Cerebellar nuclear complex (tissue), 1 donor: ENCODE measurements at regions not wholly inside any gene's neighbourhood (a gene's known extent, or its start where the extent isn't known, plus 50 kb on each side); places are given as distances from the start of the nearest gene placed in this dataset.
"Not testable (repeated sequence)": the region's sequence is repeated elsewhere in the genome, so short reads cannot be mapped to it uniquely, and the experiment has no call there.

ENCODE experiments used
- DNase-seq, 2 experiments: peaks; one replicate each; lab custom pipeline; 2025; lab: John Stamatoyannopoulos, UW

DNA sequence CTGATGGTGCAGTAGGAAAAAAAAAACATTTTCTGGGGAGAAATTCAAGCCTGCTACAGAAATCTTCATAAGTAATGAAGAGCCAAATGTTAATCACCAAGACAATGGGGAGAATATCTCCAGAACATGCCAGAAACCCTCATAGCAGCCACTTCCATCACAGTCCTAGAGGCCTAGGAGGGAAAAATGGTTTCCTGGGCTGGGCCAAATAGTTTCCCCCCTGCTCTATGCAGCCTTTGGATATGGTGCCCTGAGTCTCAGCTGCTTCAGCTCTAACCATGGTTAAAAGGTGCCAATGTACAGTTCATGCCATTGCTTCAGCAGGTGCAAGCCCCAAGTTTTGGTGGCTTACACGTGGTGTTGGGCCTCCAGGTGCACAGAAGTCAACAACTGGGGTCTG is 113.1 kb downstream of the ZNF648 start:
- DNase-seq, result no peak

DNA sequence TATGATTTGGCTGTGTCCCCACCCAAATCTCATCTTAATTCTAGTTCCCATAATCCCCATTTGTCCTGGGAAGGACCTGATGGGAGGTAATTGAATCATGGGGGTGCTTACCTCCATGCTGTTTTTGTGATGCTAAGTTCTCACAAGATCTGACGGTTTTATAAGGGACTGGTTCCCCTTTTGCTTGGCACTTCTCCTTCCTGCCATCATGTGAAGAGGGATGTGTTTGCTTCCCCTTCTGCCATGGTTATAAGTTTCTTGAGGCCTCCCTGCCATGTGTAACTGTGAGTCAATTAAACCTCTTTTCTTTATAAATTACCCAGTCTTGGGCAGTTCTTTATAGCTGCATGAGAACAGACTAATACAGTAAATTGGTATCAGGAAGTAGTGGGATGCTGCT is 114.1 kb downstream of the ZNF648 start:
- DNase-seq, result no peak

DNA sequence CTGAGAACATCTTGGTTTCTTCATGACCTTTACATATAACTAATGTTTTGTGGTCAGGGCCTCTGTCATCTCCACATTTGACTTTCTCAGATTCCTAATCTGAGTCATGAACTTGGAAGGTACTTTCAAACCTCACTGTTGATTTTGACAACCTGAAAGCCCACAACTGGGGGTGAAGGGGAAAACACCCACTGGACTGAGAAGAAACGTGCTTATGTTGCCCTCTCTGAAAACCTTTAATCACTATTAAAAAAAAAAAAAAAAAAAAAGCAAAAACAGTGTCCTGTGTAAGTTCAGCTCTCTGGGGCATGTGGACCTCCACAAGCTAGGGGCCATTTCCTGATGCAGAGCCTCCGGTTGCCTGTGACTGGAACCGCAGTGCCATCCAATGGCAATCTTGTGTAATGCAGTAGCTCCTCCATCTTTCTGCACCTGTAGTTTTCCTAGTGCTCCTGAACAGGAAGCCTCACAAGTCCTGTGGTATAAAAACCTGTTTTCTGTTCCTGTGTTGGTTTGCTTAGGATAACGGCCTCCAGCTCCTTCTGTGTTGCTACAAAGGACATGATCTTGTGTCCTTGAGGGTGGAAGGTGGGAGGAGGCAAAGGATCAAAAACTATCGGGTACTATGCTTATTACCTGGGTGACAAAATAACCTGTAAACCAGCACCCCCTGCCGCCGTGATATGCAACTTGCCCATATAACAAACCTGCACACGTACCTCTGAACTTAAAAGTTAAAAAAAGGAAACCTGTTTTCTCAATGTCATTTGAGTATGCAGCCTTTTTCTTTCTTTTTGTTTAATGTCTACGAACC is 124.5 kb downstream of the ZNF648 start:
- peak in 1 of 2 experiments; percentile 2 for DNase-seq

DNA sequence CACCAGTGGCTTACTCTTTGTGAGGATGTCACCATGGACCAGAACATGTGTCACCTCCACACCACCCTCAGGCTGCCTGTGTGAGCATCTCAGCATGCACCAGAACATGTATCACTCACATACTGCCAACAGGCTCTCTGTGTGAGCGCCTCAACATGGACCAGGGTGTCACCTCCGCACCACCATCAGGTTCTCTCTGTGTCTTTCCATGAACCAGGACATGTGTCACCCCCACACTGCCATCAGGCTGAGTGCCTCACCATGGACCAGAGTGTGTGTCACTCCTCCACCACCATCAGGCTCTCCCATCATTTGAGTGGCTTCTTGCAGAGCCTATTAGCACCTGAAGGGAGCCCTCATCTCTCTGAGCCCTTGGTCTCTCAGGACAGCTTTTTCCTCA is 125.2 kb downstream of the ZNF648 start:
- DNase-seq, result no peak

DNA sequence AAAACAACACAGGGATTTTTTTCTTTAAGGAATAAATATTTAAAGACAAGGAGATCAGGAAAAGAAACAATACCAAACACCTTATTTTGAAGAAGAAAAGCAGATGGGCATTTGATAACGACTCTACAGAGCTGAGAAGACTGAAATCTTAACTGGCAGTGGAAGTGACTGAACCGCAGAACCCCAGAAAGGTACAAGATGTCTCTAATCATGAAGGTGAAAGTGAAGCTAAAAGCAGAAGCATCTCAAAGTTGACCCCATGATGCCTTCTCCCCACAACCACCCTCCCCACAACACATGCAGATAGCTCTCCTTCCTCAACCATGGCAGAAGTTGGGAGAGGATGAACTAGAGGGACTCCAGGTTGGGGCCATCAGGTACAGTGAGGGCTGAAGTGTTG is 129.6 kb downstream of the ZNF648 start:
- no peak for DNase-seq

DNA sequence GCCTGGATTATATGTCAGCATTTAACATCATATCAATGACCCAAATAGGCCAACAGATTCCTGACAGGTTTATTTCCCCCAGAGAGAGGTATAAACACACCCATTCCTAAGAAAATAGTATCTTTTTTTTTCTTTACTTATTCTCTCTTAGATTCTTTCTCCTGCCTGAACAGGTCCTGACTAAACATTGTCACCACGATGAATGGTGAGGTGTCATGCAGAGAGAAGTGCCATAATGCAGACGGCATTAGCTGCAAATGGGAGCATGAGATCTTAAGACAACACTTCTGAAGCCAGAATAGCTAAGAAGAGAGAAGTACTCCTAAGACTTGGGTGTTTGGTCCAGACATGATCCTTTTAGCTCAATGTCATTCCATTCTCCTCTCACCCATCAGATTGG is 131.3 kb downstream of the ZNF648 start:
- DNase-seq, result no peak

DNA sequence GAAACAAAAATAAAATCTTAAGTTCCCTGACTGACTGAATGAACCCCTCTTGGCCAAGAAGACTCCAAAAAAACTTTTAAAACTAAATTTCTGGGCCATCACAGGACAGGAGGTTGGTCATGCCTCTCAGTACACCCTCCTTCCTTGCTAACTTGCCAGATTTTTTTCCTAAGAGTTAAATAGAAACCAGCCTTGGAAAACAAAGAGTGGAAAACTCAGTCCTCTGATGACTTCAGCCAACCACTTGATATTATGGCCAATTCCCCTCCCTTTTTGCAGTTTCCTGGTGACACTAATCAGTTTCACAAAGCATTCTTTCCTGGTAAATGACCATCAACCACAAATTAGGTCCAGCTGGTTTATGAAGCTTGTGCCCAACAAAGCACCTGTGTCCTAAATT is 134.8 kb downstream of the ZNF648 start:
- no peak for DNase-seq

DNA sequence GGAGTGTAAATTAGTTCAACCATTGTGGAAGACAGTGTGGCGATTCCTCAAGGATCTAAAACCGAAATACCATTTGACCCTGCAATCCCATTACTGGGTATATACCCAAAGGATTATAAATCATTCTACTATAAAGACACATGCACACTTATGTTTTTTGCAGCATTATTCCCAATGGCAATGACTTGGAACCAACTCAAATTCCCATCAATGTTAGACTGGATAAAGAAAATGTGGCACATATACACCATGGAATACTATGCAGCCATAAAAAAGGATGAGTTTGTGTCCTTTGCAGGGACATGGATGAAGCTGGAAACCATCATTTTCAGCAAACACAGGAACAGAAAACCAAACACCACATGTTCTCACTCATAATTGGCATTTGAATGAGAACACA is 137.5 kb downstream of the ZNF648 start:
- DNase-seq, result not testable (repeated sequence)

DNA sequence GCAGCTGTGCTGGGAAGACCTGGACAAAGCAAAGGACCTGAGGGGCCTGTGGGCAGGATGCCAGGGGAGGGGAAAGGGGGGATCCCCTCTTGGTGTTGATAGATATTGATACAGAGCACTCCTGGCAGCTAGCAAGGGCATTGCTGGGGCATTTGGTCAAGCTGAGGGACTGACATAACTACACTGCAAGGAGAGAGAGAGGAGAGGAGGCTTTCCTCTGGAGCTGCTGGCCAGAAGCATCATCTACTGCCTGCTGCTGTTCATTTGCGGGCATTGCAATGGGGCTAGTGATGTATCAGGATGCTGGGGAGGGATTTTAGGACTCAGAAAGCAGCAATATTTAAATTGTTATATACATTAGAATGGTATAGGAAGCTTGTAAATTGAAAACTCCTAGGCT is 142.0 kb downstream of the ZNF648 start:
- no peak for DNase-seq

DNA sequence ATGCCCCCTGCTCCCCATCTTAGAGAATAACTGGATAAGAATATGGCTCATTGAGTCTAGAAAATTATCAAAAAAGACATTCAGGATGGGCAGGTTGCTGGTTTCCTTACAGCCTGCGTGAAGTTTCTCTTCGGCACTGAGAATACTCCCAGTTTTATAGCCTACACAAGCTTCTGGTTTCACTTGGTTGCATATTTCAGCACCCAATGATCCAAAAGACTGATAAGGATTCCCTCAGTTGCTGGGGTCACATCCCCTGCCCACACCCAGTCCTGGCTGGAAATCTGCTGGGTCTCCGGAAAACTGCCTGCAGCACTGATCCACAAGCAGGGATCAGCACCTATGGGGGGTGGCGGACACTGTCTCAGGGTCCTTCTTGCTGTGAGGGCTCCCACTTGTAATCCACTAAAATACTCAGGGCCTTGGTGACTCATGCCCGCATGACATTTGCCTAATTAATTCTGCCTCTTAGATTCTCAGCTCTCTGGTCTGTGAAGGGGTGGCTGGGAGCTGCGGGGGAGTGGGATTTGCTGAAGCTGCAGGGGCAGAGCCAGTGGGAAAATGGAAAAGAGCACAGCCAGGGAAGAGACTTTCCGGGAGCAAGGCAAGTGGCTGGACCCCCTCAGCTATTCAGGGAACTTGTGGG is 142.5 kb downstream of the ZNF648 start:
- no peak for DNase-seq

DNA sequence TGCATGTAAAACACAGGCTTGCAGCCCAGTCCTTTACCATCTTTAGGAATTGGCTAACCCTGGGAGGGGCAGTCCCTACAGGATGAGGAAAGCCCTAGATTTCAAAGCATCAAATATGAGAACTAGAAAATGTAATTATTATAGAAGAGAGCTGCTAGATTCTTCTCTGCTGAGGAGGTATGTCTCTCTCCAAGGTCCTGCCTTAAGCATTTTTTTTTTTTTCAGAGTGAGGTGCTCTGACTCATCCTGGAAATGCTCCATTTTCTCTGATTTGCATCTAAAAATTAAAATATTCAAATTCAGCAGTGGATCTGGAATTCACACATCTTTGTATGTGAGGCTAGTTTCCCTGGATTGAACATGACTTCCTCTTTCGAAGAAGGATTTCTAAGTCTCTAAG is 149.8 kb downstream of the ZNF648 start:
- DNase-seq, result no peak

DNA sequence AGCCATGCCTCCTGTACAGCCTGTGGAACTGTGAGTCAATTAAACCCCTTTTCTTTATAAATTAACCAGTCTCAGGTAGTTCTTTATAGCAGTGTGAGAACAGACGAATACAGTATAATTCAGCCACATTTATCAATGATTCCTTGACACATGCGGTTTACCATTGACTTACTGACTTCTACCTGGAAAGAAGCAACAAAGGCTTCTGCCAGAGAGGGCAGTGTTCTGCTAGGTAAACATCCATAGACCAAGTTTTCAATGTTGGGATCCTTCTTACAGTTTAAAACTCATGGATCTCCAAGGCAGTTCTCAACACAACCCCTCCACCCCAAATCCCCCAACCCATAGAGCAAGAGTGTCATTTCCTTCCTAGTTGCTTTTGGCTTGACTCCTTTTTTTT is 150.6 kb downstream of the ZNF648 start:
- no peak for DNase-seq

DNA sequence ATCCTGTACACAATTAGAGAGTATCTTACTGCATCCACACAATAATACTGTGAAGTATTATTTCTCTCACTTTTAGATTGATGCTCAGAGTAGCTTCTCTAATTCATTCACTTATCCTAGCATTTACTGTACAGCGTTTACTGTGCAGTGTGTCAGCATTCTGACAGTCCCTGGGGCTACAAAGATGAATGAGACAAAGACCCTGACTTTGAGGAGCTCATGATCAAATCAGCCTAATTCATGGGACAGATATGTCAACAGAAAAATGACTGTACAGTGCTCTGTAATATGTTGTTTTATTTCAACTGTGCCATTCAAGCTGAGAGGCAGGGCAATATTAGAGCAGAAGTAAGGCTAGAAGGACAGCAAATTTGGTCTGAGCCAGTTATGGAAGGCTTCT is 152.5 kb downstream of the ZNF648 start:
- no peak for DNase-seq

DNA sequence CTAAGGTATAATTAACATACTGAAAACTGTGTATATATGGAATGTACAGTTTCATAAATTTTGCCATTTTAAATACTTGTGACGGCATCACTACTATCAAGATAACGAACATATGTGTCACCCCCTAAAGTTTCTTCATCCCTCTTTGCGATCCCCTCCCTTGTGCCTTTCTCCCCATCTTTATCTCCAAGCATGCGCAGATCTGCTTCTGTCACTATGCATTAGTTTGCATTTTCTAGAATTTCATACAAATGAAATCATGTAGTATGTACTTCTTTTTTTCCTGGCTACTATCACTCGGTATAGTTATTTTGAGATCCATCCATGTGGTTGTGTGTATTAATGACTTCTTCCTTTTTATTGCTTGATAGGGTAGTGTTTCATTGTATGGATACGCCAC is 154.9 kb downstream of the ZNF648 start:
- DNase-seq, result no peak

DNA sequence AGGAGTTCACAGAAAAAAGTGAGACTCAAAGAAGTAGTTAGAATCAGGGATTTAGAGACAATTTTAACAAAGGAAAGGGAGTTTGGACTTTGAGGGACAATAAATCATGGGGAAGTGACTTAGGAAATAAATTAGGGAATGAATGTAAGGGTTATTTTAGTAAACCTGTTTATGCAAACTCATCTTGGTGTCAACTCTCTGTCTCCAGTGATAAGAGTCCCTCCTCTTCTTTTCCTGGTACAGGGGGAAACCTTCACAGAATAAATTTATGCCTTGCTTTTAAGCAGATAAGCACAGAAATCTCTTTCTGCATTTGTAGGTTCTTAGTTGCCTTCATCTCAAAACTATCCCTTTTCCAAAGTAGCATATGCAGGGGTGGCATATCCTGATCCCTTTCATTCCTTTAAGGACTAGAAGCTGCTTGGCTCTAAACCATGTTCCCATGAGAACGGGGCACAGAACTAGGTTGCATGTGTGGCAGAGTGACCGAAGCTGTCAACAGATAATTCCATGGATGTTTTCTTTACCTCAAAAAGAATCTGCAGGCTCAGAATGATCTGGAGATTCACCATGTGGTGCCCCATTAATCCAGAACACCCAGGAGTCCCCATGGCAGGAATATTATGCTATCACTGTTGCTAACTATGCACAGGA is 155.4 kb downstream of the ZNF648 start:
- no peak for DNase-seq

DNA sequence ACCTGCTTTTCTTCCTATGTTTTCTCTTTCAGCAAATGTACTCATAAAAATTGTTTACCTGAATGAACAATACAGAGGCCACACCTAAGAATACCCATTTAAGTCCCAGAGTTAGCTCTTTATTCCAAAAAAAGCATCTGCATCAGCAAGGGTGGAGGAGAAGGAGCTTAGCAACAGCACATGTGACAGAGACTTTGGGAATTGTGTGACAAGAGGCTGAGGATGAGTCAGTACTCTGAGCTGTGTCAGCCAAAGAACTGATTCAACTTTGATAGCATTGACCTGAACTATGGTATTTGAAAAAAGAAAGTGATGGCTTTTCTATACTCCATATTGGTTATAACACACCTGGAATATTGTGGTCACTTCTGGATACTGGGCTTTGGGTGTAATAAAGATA is 162.7 kb downstream of the ZNF648 start:
- DNase-seq, result no peak

DNA sequence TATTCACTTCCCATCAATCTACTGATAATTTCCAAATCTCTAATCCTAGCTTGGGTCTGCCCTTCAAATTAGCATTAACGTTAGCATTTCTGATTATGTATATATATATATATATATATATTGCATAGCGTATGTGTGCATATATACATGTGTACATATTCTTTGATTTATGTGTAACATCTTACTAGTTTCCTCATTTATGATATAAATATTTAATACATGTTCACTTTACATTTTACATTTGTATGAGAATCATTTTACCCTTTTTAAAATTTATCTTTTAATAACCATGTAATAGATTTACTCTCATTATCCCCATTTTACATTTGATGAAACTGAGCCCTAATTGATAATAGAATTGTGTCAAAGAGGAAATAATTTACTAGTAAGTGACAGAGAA is 164.7 kb downstream of the ZNF648 start:
- DNase-seq, result no peak

DNA sequence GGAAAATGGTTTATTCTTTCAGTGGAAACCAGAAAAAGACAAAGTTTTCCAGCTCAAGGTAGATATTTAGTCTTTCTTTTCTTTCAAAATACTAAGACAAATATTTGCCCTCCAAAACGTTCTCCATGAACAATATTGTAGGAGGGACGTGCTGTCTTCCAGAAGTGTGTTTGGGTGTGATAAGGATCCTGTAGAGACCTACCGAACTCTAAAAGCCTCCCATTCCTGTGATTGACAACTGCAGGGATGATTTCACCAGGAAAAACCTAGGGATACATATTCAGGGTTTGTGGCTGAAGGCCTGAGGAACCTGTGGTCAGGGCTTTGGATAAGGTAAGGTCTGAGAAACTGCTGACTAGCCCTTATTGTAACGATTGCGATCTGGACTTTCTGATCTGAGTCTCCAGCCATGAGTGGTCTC is 167.1 kb downstream of the ZNF648 start:
- DNase-seq, result no peak

DNA sequence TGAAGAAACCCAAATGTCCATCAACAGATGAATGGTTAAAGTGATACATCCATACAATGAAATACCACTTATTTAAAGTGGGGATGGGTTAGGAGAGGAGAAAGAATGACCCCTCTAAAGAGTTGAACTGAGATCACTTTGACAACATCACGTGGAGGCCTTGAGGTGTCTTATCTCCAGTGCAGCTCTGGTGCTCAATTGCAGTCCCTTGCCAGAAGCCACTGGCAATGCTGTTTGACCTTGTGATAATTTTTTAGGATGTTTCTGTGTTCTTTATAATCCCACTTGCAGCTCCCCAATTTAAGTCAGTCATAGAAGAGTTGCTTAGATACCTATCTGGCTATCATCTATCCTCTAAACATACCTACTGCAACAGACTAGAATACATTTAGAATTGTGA is 167.6 kb downstream of the ZNF648 start:
- DNase-seq, result no peak

DNA sequence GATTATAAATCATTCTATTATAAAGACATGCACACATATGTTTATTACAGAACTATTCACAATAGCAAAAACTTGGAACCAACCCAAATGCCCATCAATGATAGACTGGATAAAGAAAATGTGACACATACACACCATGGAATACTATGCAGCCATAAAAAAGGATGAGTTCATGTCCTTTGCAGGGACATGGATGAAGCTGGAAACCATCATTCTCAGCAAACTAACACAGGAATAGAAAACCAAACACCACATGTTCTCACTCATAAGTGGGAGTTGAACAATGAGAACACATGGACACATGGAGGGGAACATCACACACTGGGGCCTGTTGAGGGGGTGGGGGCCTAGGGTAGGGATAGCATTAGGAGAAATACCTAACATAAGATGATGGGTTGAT is 168.4 kb downstream of the ZNF648 start:
- DNase-seq, result not testable (repeated sequence)

DNA sequence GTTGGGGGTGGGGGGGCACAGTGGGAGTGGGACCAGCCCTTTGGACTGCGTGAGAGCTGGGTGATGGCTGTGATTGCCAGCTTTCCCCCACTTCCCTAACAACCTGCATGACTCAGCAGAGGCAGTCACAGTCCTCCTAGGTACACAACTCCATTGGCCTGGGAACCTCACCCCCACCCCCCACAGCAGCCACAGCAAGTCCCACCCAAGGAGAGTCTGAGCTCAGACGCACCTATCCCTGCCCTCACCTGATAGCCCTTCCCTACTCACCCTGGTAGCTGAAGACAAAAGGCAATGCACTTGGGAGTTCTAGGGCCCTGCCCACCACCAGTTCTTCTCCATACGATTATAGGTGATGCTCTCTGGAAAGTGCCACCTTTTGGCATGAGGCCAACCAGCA is 188.9 kb downstream of the ZNF648 start:
- DNase-seq, result no peak

DNA sequence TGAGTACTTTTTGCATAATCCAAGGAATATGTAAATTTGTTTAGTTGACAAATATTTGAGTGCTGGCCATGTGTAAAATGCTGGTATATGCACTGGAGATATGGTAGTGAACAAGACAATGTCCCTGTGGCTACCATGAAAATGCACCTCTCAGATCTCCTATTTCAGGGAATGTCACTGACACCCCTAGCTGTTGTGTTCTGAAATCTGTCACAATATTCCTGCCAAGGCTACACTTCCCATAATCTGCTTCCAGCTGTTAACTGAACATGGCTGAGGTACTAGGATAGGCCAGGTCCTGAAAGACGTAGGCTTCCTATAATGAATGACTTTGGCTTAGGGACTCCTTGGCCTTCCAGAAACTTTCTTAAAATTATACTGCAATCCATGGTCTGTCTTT is 197.8 kb downstream of the ZNF648 start:
- DNase-seq, result no peak

DNA sequence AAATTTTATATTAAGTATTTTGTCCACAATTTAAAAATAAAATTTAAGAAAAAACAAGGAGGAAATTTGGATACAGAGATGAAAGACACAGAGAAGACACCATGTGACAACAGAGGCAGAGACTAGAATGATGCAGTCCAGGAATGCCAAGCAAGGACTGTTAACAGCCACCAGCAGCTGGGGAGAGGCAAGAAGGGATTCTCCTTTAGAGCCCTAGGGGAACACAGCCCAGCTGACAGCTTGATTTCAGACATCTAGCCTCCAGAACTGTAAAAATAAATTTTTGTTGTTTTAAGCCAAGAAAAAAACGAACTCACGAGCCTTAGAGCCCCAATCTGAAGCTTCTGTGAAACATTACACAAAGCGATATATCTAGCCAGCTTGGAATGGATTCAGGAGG is 198.5 kb downstream of the ZNF648 start:
- no peak for DNase-seq
